M059J (cell line): ENCODE measurements at regions not wholly inside any gene's neighbourhood (a gene's known extent, or its start where the extent isn't known, plus 50 kb on each side); places are given as distances from the start of the nearest gene placed in this dataset.

Experiments used
- DNase-seq: peaks from one replicate; pipeline ENCODE4 v3.0.0-alpha.2; 2012; ENCODE audit warnings: low read depth

- DNase-seq, result no peak
Observed at GRCh38 chr4:155514628-155515027, 137.9 kb upstream of the MAP9 start.

GRCh38 chr4:155512817-155513216 is 136.1 kb upstream of the MAP9 start:
- DNase-seq, result no peak

GRCh38 chr4:155512046-155512445 is 135.3 kb upstream of the MAP9 start:
- DNase-seq, result no peak

- DNase-seq, result no peak
Observed at GRCh38 chr4:155510771-155511170, 134.0 kb upstream of the MAP9 start.

GRCh38 chr4:155509555-155509954 is 132.8 kb upstream of the MAP9 start:
- DNase-seq, result no peak

GRCh38 chr4:155506745-155507144 is 130.0 kb upstream of the MAP9 start:
- no peak for DNase-seq

- DNase-seq, result no peak
Observed at GRCh38 chr4:155505321-155505720, 128.6 kb upstream of the MAP9 start.

GRCh38 chr4:155497306-155497705 is 120.5 kb upstream of the MAP9 start:
- DNase-seq, result no peak

- no peak for DNase-seq
Observed at GRCh38 chr4:155496294-155496626, 119.5 kb upstream of the MAP9 start.

GRCh38 chr4:155495572-155496293 is 119.0 kb upstream of the MAP9 start:
- no peak for DNase-seq

- DNase-seq, result no peak
Observed at GRCh38 chr4:155494037-155494718, 117.4 kb upstream of the MAP9 start.

- no peak for DNase-seq
Observed at GRCh38 chr4:155491336-155492120, 114.8 kb upstream of the MAP9 start.

- no peak for DNase-seq
Observed at GRCh38 chr4:155489271-155489670, 112.5 kb upstream of the MAP9 start.

GRCh38 chr4:155488691-155489090 is 111.9 kb upstream of the MAP9 start:
- DNase-seq, result no peak

GRCh38 chr4:155487210-155487609 is 110.4 kb upstream of the MAP9 start:
- no peak for DNase-seq

- DNase-seq, result no peak
Observed at GRCh38 chr4:155481150-155481549, 104.4 kb upstream of the MAP9 start.

- DNase-seq, result no peak
Observed at GRCh38 chr4:155479835-155480234, 103.1 kb upstream of the MAP9 start.

- DNase-seq, result no peak
Observed at GRCh38 chr4:155478336-155478835, 101.6 kb upstream of the MAP9 start.

- no peak for DNase-seq
Observed at GRCh38 chr4:155474758-155475157, 98.0 kb upstream of the MAP9 start.

GRCh38 chr4:155473420-155474095 is 96.8 kb upstream of the MAP9 start:
- no peak for DNase-seq

- no peak for DNase-seq
Observed at GRCh38 chr4:155468282-155468681, 91.5 kb upstream of the MAP9 start.

- DNase-seq, result no peak
Observed at GRCh38 chr4:155450676-155451075, 73.9 kb upstream of the MAP9 start.
